GM12874 (cell line): ENCODE measurements at regions not wholly inside any gene's neighbourhood (a gene's known extent, or its start where the extent isn't known, plus 50 kb on each side); places are given as distances from the start of the nearest gene placed in this dataset.

Experiments used
- TF ChIP-seq, protein P1 (sequence below): IDR thresholded peaks from 2 replicates; pipeline ENCODE4 v1.5.1; 2011; ENCODE audit warnings: low read depth, mild to moderate bottlenecking, control low read depth, low read length, moderate library complexity; ENCODE audit not compliant: insufficient read depth

DNA sequence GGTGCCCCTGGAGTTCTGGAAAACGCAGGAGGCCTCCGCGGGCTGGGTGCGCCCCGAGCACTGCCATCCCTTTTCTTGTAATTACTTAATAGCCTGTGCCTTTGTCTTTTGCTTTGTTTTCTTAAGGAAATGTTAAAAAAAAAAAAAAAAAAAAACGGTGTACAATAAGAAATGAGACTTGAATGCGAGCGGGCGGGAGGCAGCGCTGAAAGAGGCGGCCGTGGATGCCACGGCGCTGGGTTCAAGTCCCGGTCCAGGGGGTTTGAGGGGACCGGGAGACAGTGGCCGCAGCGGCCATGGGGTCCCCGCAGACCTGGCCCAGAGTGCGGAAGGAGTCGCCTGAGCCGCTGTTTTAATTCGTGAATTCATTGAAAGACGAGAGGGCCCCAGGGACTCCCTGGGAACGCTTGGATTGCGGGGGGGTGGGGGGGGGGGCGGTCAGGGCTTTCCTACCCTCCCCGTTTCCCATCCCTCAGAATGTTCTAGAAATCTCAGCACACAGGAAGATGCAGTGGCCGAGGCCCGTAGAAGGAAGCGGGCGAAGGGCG is 349.2 kb upstream of the ARGLU1 start:
- TF ChIP-seq, protein P1, sequence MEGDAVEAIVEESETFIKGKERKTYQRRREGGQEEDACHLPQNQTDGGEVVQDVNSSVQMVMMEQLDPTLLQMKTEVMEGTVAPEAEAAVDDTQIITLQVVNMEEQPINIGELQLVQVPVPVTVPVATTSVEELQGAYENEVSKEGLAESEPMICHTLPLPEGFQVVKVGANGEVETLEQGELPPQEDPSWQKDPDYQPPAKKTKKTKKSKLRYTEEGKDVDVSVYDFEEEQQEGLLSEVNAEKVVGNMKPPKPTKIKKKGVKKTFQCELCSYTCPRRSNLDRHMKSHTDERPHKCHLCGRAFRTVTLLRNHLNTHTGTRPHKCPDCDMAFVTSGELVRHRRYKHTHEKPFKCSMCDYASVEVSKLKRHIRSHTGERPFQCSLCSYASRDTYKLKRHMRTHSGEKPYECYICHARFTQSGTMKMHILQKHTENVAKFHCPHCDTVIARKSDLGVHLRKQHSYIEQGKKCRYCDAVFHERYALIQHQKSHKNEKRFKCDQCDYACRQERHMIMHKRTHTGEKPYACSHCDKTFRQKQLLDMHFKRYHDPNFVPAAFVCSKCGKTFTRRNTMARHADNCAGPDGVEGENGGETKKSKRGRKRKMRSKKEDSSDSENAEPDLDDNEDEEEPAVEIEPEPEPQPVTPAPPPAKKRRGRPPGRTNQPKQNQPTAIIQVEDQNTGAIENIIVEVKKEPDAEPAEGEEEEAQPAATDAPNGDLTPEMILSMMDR: no peak

DNA sequence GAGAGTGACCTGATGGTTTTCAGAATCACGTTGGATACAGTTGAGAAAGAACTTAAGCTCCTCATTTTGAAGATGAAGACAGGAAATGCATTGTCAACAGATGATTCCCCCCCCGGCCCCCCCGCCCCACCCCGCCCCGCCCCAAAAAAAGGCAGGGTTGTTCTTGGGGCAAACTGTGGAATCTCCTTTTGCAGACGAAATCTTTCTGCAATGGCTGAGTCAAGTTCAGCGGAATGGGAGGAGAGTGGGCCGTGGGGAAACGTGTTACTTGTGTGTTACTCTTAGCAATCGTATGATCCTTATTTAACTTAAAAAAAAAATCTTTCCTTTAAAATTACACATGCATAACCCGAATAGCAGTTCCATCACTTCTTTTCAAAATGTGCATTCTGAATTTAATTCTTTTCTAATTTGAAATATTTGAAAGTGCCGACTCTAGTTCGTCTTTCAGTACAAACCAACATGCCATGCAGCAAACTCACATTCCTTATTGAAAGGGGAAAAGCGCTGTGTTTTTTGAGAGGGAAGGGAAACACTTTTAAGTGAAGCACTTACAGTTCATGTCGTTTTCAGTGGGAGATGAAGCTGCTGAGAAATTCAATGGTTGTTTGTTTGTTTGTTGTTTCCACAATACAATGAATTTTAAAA is 348.5 kb upstream of the ARGLU1 start:
- TF ChIP-seq, protein P1: no peak

DNA sequence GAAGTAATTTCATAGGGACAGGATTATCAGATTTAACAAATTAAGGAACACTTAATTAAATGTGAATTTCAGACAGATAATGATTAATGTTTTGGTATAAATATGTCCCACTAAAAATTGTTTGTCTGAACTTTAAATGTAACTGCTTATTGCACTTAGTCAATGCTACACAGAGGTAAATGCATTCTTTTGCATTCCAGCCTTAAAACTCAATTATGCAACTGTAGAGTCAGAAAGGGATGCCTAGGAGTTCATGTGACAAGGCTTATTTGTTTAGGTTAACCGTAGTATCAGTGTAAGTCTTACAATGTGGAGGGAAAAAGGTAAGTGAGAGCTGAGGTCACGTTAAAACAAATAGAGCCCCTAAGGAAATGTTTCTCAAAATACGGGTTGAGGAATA is 347.2 kb upstream of the ARGLU1 start:
- TF ChIP-seq, protein P1: no peak

DNA sequence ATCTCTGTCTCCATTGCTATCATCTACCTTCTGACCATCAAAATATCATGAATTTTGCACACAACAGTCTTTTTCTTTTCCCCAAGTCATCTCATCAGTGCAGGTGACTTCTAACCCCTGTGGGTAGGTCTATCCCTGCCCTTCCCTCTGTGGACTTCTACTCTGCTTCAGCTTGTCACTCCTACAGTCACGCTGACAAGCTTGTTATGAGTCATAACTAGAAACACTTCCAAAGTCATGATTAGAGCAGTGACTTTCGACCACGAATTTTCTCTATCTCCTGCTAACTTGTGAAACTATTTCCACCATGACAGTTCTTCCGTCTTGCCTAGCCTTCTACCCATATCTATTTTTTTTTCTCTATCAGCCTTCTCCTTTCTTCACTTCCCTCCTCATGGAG is 343.7 kb upstream of the ARGLU1 start:
- TF ChIP-seq, protein P1: no peak

DNA sequence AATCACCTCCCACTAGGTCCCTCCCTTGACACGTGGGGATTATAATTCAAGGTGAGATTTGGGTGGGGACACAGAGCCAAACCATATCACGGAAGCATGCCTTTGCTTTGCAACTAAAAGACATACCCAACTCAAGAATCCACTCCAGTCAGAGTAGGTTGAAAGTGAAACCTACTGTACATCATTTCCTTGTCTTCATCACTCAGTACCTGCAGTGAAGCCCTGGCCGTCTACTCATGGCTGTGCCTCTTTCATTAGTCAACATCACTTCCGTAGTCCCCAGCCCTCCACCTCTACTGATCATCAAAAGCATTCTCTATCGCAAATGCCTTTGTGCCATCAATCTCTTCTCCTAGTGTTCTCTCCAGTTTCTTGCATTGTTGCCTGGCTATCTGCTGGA is 343.1 kb upstream of the ARGLU1 start:
- TF ChIP-seq, protein P1: no peak

DNA sequence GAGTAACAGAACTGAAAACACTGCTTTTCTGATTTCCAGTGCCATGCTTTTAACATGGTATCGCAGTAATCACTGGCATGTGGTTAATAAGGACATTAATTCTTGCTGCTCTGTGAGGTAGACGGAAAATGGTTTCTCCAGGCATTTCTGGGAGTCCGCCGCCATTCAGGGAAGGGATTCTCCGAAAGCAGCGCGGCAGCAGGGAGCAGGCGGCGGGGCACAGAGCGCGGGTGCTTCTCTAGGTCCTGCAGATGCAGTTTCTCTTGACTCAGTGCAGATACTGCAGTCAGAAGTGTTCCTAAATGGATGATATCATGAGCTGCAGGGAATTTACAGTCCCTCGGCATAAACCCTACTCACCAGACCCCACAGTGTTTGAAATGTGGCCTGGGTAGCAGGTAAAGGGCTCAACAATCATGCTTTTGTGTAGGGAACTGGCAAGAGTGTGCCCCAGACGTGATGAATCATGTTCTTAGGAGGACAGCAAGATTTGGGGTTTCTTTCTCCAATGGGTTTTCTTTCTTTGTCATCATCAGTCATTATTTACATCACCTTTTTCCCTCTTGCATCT is 338.6 kb upstream of the ARGLU1 start:
- TF ChIP-seq, protein P1: no peak

DNA sequence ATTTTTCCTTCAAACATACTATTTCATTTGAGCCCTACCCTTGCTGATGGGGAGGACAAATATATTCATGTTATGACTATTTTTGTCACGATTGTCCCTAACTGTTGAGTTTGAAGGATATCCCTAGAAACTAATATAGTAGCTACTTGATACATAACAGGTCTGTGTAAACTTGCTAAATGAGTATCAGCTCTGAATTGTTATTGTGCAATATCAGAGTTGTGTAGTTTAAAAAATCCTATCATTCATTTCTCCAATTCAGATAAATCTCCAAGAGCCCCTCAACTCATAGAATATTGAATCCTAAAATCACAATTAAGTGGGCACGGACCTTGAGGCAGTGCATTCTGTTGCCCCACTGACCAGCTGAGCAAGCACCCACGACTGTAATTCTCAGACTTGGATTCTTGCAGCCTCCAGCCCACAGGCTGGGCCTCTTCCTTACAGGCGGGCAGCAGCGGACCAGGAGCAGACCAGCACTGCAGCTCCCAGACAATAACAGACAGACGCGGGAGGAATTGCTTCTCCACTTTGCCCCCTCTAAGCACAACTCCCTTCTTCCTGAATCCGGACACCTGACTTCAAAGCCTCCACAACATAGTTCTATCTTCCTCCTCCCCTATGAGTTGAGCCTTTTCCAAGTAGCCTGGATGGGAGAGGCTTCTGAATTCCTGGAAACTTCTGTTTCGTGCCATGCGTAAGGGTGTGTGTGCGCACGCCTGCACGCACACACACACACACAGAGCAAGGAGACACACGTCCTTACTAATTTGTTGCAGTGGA is 337.6 kb upstream of the ARGLU1 start:
- TF ChIP-seq, protein P1: no peak
